CD4-positive, alpha-beta T cell (primary cell): ENCODE measurements at regions not wholly inside any gene's neighbourhood (a gene's known extent, or its start where the extent isn't known, plus 50 kb on each side); places are given as distances from the start of the nearest gene placed in this dataset.

Source experiments
- ATAC-seq: fragments of 200-7000 bp; cut with Tn5 transposase; one replicate; pipeline ENCODE4 v1.10.0; 2022; ENCODE audit warnings: mild to moderate bottlenecking; ENCODE audit not compliant: poor library complexity
- CTCF ChIA-PET: fragments of 350-600 bp; sonication (Branson Sonifier 250); formaldehyde crosslinking; loops from one replicate; lab custom pipeline; 2021; ENCODE audit warnings: antibody characterized with exemption, inconsistent platforms; lab: Charles Lee
- POLR2A ChIA-PET: fragments of 350-600 bp; sonication (Branson Sonifier 250); formaldehyde crosslinking; loops from one replicate; lab custom pipeline; 2021; ENCODE audit warnings: antibody characterized with exemption, inconsistent platforms; lab: Charles Lee
- DNase-seq, 14 experiments: peaks; one replicate each; pipeline ENCODE4 v3.0.0-alpha.2; 2013 to 2020; ENCODE audit warnings: mixed read lengths in 2 of 14
- H3K27ac ChIP-seq, 2 donors: one replicate each; pipeline versions ENCODE4 v1.5.1 to v1.7.0; 2013; ENCODE audit warnings: low read length in 2 of 2, low read depth in 1 of 2, mild to moderate bottlenecking in 1 of 2
- H3K27me3 ChIP-seq, 2 experiments: 1 replicate in 1 of 2; 2 replicates in 1 of 2; pipeline versions ENCODE4 v1.6.1 to v1.7.0; 2013; ENCODE audit warnings: low read length in 2 of 2, control low read depth in 1 of 2, mild to moderate bottlenecking in 1 of 2, moderate library complexity in 1 of 2; ENCODE audit not compliant: insufficient read depth in 2 of 2, control insufficient read depth in 1 of 2
- H3K36me3 ChIP-seq: one replicate; pipeline ENCODE4 v1.6.1; 2013; ENCODE audit warnings: low read length, control low read depth; ENCODE audit not compliant: insufficient read depth
- H3K4me1 ChIP-seq: one replicate; pipeline ENCODE4 v1.6.1; 2013; ENCODE audit warnings: low read length, control low read depth; ENCODE audit not compliant: insufficient read depth
- H3K4me3 ChIP-seq: one replicate; pipeline ENCODE4 v1.5.1; 2013; ENCODE audit warnings: mild to moderate bottlenecking, low read length, moderate library complexity
- H3K9me3 ChIP-seq, 2 experiments: 1 replicate in 1 of 2; 2 replicates in 1 of 2; pipeline versions ENCODE4 v1.6.1 to v1.7.0; 2013; ENCODE audit warnings: low read length in 2 of 2, mild to moderate bottlenecking in 2 of 2, control low read depth in 1 of 2, moderate library complexity in 1 of 2; ENCODE audit not compliant: control insufficient read depth in 1 of 2, insufficient read depth in 1 of 2
- H3K27ac Mint-ChIP-seq: one replicate; pipeline ENCODE4 v1.8.0; 2020; ENCODE audit warnings: mixed read lengths
- H3K27me3 Mint-ChIP-seq: one replicate; pipeline ENCODE4 v1.8.0; 2021; ENCODE audit warnings: mixed read lengths
- H3K36me3 Mint-ChIP-seq: one replicate; pipeline ENCODE4 v1.8.0; 2021; ENCODE audit warnings: low read depth, mixed read lengths
- H3K4me1 Mint-ChIP-seq: one replicate; pipeline ENCODE4 v1.8.0; 2021; ENCODE audit warnings: low read depth, mixed read lengths
- H3K4me3 Mint-ChIP-seq: one replicate; pipeline ENCODE4 v1.8.0; 2020; ENCODE audit warnings: mild to moderate bottlenecking, mixed read lengths
- H3K9me3 Mint-ChIP-seq: one replicate; pipeline ENCODE4 v1.8.0; 2020; ENCODE audit warnings: mixed read lengths
- CTCF ChIP-seq: fragments of 200-600 bp; IDR thresholded peaks from one replicate; pipeline ENCODE4 v1.8.0; 2022; ENCODE audit warnings: antibody characterized with exemption, mild to moderate bottlenecking
- intact Hi-C, 2 experiments: fragments of 100-400 bp; cut with DNase I in 1 of 2; cut with micrococcal nuclease in 1 of 2; formaldehyde crosslinking; loops; one replicate each; pipeline versions ENCODE4 v1.15.1 to v1.9.0; 2023 to 2025; cut with DNase I, micrococcal nuclease

- DNase-seq = no peak
- H3K36me3 Mint-ChIP-seq = no peaks in the 10 kb centered on the region
- H3K36me3 ChIP-seq = no peaks in the 10 kb centered on the region
- H3K27ac ChIP-seq = no peak overlapping the region
- no peak overlapping the region for H3K27ac Mint-ChIP-seq
- no peak for TF ChIP-seq CTCF
- intact Hi-C loops = no loop called here
- ChIA-PET CTCF (interaction anchor here (0.6 kb wide), 1 partner anchor 9 kb away, joined by 3 read pairs; no protein-coding TSS in a partner anchor), POLR2A (no interaction called here)
- H3K9me3 Mint-ChIP-seq = no peaks in the 10 kb centered on the region
- no peaks in the 10 kb centered on the region for H3K4me1 ChIP-seq
- no peaks in the 10 kb centered on the region for H3K27me3 ChIP-seq
- no peak overlapping the region for H3K4me3 Mint-ChIP-seq
- no peaks in the 10 kb centered on the region for H3K27me3 Mint-ChIP-seq
- no peak for ATAC-seq
- no peaks in the 10 kb centered on the region for H3K9me3 ChIP-seq
- no peak overlapping the region for H3K4me3 ChIP-seq
- H3K4me1 Mint-ChIP-seq = no peaks in the 10 kb centered on the region
Observed at GRCh38 chr5:18403141-18403540, 768.9 kb downstream of the TAF11L14 start.

GRCh38 chr5:18403941-18404438 is 769.7 kb downstream of the TAF11L14 start:
- no peaks in the 10 kb centered on the region for H3K27me3 Mint-ChIP-seq
- TF ChIP-seq CTCF = no peak
- H3K9me3 Mint-ChIP-seq = no peaks in the 10 kb centered on the region
- Histone ChIP-seq H3K9me3 (no peaks in the 10 kb centered on the region), H3K27ac (no peak overlapping the region), H3K36me3 (no peaks in the 10 kb centered on the region), H3K27me3 (no peaks in the 10 kb centered on the region), H3K4me1 (no peaks in the 10 kb centered on the region), H3K4me3 (no peak overlapping the region)
- ChIA-PET POLR2A (no interaction called here), CTCF (no interaction called here)
- intact Hi-C loops = no loop called here
- H3K4me1 Mint-ChIP-seq = no peaks in the 10 kb centered on the region
- no peak for ATAC-seq
- H3K4me3 Mint-ChIP-seq = no peak overlapping the region
- no peak for DNase-seq
- H3K36me3 Mint-ChIP-seq = no peaks in the 10 kb centered on the region
- H3K27ac Mint-ChIP-seq = no peak overlapping the region

DNA sequence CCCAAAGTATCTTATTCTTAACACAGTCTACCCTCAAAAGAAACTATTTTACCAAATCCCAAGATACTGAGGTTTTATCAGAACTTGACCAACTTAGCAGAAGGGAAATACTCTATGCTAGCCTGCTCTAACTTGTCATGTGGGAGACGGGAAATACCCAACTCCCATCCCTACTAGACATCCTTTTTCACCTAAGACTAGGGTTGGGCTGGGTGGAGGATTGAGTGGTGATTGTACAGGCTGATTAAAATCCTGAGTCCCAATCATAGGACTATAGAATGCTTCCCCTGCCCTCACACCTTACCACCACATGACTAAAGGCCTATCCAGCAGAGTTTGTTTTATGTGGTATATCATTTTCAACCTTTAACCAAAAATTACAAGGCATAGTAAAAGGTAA is 786.5 kb downstream of the TAF11L14 start:
- peaks cover 15% of the 10 kb centered on the region for H3K9me3 Mint-ChIP-seq
- H3K27ac Mint-ChIP-seq = no peak overlapping the region
- CTCF ChIA-PET = no interaction called here
- intact Hi-C loops = no loop called here
- no peak overlapping the region for H3K4me3 ChIP-seq
- POLR2A ChIA-PET = no interaction called here
- no peak for ATAC-seq
- no peaks in the 10 kb centered on the region for H3K27me3 Mint-ChIP-seq
- H3K36me3 ChIP-seq = no peaks in the 10 kb centered on the region
- TF ChIP-seq CTCF = no peak
- no peaks in the 10 kb centered on the region for H3K36me3 Mint-ChIP-seq
- H3K4me1 ChIP-seq = no peaks in the 10 kb centered on the region
- H3K27ac ChIP-seq = no peak overlapping the region
- no peaks in the 10 kb centered on the region for H3K4me1 Mint-ChIP-seq
- H3K4me3 Mint-ChIP-seq = no peak overlapping the region
- H3K27me3 ChIP-seq = no peaks in the 10 kb centered on the region
- no peak for DNase-seq
- no peaks in the 10 kb centered on the region for H3K9me3 ChIP-seq
